ENCODE measurements at regions not wholly inside any gene's neighbourhood (a gene's known extent, or its start where the extent isn't known, plus 50 kb on each side); places are given as distances from the start of the nearest gene placed in this dataset.

- no peaks in the 10 kb centered on the region for H3K4me1 Mint-ChIP-seq (ENCODE audit: low read depth)
- H3K9me3 Mint-ChIP-seq = peaks cover 6% of the 10 kb centered on the region
- H3K27me3 Mint-ChIP-seq (ENCODE audit: low read depth) = peaks cover 9% of the 10 kb centered on the region
- H3K4me3 Mint-ChIP-seq = no peak overlapping the region
- no peak overlapping the region for H3K27ac Mint-ChIP-seq
- H3K36me3 Mint-ChIP-seq (ENCODE audit: low read depth) = peaks cover 3% of the 10 kb centered on the region
Observed at GRCh38 chr2:147109291-147109690, 735.5 kb upstream of the ACVR2A start.

DNA sequence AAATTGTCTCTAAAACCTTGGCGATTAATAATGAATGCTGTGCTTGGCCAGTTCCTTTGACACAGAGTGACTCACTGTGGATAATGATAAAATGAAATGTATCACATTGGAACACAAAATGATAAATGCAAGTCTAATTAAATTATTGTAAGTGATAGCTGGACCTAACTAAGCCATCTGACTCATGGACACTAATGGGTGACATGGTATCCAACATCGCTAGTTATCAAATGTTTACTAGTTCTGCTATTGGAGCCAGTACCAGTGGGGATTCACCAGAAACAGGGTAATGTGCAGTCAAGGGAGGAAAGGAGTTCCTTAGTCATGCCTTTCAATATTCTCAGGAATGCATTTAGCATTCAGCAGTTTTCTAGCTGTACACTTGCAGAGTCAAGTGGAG is 736.3 kb upstream of the ACVR2A start:
- Mint-ChIP-seq H3K36me3 (ENCODE audit: low read depth) (peaks cover 3% of the 10 kb centered on the region), H3K4me1 (ENCODE audit: low read depth) (no peaks in the 10 kb centered on the region), H3K4me3 (no peak overlapping the region), H3K27ac (no peak overlapping the region), H3K27me3 (ENCODE audit: low read depth) (peaks cover 9% of the 10 kb centered on the region), H3K9me3 (peaks cover 6% of the 10 kb centered on the region)

GRCh38 chr2:147101941-147102790 is 742.7 kb upstream of the ACVR2A start:
- peaks cover 3% of the 10 kb centered on the region for H3K36me3 Mint-ChIP-seq (ENCODE audit: low read depth)
- H3K27me3 Mint-ChIP-seq (ENCODE audit: low read depth) = peaks cover under 1% of the 10 kb centered on the region
- no peak overlapping the region for H3K27ac Mint-ChIP-seq
- peaks cover 3% of the 10 kb centered on the region for H3K4me1 Mint-ChIP-seq (ENCODE audit: low read depth)
- H3K4me3 Mint-ChIP-seq = no peak overlapping the region
- peaks cover 14% of the 10 kb centered on the region for H3K9me3 Mint-ChIP-seq

DNA sequence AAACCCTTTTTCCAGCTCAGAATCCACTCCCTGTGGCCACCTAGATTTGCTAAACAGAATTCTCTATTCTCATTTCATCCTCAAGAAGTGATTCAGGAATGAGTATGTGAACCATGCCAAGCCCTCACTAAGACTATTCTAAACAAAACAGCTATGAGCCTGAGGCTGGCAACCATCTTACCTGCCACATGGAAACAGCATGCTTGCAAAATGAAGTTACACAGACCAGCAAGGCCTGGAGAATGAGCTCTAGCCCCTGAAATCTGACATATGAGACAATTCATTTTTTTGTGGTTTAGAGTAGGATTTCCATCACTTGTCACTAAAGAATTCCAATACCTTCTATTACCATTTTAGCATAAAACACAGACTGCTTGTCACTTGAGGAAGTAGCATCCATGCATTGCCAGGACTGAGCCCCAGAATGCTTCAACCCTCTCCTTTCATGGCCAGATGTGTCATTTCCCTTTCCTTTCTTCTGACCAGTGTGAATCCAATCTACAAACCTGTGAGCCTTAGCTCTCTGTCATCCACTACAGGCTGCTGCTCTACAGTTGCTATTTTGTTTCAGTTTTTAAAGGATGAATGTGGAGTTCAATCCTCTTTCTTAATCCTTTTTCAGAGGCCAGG is 744.3 kb upstream of the ACVR2A start:
- Mint-ChIP-seq H3K27me3 (ENCODE audit: low read depth) (no peaks in the 10 kb centered on the region), H3K36me3 (ENCODE audit: low read depth) (peaks cover 3% of the 10 kb centered on the region), H3K27ac (no peak overlapping the region), H3K9me3 (peaks cover 14% of the 10 kb centered on the region), H3K4me3 (no peak overlapping the region), H3K4me1 (ENCODE audit: low read depth) (peaks cover 3% of the 10 kb centered on the region)

- H3K9me3 Mint-ChIP-seq = peaks cover 11% of the 10 kb centered on the region
- H3K36me3 Mint-ChIP-seq (ENCODE audit: low read depth) = peaks cover under 1% of the 10 kb centered on the region
- H3K4me1 Mint-ChIP-seq (ENCODE audit: low read depth) = peaks cover 3% of the 10 kb centered on the region
- no peak overlapping the region for H3K4me3 Mint-ChIP-seq
- H3K27ac Mint-ChIP-seq = no peak overlapping the region
- no peaks in the 10 kb centered on the region for H3K27me3 Mint-ChIP-seq (ENCODE audit: low read depth)
Observed at GRCh38 chr2:147099845-147100244, 745.0 kb upstream of the ACVR2A start.

- Mint-ChIP-seq H3K4me3 (no peak overlapping the region), H3K27ac (no peak overlapping the region)
Observed at GRCh38 chr2:147098940-147099339, 745.9 kb upstream of the ACVR2A start.

DNA sequence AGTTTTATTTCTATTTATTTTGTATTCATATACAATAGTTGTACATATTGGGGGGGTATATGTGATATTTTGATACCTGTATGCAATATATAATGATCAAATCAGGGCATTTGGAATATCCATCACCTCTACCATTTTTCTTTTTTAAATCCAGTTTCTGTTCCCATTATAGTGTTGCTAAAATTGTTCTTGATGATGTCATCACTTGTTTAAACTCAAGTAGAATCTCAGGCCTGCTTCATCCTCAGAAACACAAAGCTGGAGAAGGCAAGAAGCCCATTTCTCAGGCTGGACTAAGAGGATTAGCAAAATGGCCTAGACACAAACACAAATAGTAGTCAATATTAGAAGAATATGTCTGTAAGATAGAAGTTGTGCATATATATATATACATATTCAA is 747.1 kb upstream of the ACVR2A start:
- no peaks in the 10 kb centered on the region for H3K36me3 Mint-ChIP-seq (ENCODE audit: low read depth)
- H3K27me3 Mint-ChIP-seq (ENCODE audit: low read depth) = no peaks in the 10 kb centered on the region
- H3K27ac Mint-ChIP-seq = no peak overlapping the region
- no peak overlapping the region for H3K4me3 Mint-ChIP-seq
- H3K4me1 Mint-ChIP-seq (ENCODE audit: low read depth) = peaks cover 3% of the 10 kb centered on the region
- peaks cover 8% of the 10 kb centered on the region for H3K9me3 Mint-ChIP-seq

More at GRCh38 chr2:147098940-147099339, 745.9 kb upstream of the ACVR2A start:
- H3K36me3 Mint-ChIP-seq (ENCODE audit: low read depth) = no peaks in the 10 kb centered on the region
- peaks cover 11% of the 10 kb centered on the region for H3K9me3 Mint-ChIP-seq
- no peaks in the 10 kb centered on the region for H3K27me3 Mint-ChIP-seq (ENCODE audit: low read depth)
- peaks cover 3% of the 10 kb centered on the region for H3K4me1 Mint-ChIP-seq (ENCODE audit: low read depth)

- no peak overlapping the region for H3K4me3 Mint-ChIP-seq
- H3K9me3 Mint-ChIP-seq = peaks cover 5% of the 10 kb centered on the region
- H3K27ac Mint-ChIP-seq = no peak overlapping the region
- H3K36me3 Mint-ChIP-seq (ENCODE audit: low read depth) = no peaks in the 10 kb centered on the region
- H3K4me1 Mint-ChIP-seq (ENCODE audit: low read depth) = peaks cover 3% of the 10 kb centered on the region
- no peaks in the 10 kb centered on the region for H3K27me3 Mint-ChIP-seq (ENCODE audit: low read depth)
Observed at GRCh38 chr2:147096671-147097070, 748.2 kb upstream of the ACVR2A start.

DNA sequence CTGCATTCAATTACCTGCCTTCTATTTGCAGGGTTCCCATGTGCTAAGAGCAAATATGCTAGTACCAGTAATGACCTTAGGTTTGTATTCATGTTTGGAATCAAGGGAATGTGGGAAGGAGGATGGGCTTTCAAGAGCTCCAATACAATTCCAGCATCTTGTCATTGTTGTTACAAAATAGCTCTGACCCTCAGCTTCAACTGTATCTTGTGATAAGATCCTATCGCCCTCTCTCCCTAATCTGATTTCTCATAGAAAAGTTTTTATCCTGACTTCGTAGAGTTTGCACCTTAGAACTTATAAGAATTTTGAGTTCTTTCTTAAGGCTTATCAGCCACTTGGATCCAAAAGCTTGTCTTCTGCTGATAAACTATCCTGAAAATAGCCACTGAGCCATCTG is 749.5 kb upstream of the ACVR2A start:
- H3K27ac Mint-ChIP-seq = no peak overlapping the region
- no peaks in the 10 kb centered on the region for H3K36me3 Mint-ChIP-seq (ENCODE audit: low read depth)
- no peak overlapping the region for H3K4me3 Mint-ChIP-seq
- no peaks in the 10 kb centered on the region for H3K4me1 Mint-ChIP-seq (ENCODE audit: low read depth)
- no peaks in the 10 kb centered on the region for H3K9me3 Mint-ChIP-seq
- H3K27me3 Mint-ChIP-seq (ENCODE audit: low read depth) = no peaks in the 10 kb centered on the region

DNA sequence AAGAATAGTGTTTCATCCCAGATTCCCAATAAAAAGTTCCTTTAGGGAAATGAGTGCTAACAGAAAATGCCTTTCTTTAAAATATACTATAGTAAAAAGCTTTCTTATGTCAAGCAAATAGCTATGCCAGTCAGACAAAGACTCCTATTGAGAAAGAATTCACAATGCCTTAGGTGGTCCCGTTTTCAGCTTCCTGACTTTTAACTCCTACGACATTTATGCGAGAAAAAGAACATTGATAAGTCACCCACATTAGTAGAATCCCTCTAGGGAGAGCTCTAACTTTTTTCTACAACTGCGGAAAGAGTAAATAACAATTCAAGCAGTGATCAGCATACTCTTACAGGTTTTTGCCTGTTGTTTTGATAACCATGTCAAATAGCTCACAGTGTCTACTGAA is 750.8 kb upstream of the ACVR2A start:
- Mint-ChIP-seq H3K36me3 (ENCODE audit: low read depth) (no peaks in the 10 kb centered on the region), H3K4me1 (ENCODE audit: low read depth) (no peaks in the 10 kb centered on the region), H3K27ac (no peak overlapping the region), H3K27me3 (ENCODE audit: low read depth) (peaks cover 4% of the 10 kb centered on the region), H3K4me3 (no peak overlapping the region), H3K9me3 (no peaks in the 10 kb centered on the region)

GRCh38 chr2:147092266-147092665 is 752.6 kb upstream of the ACVR2A start:
- no peaks in the 10 kb centered on the region for H3K36me3 Mint-ChIP-seq (ENCODE audit: low read depth)
- H3K4me1 Mint-ChIP-seq (ENCODE audit: low read depth) = no peaks in the 10 kb centered on the region
- no peak overlapping the region for H3K27ac Mint-ChIP-seq
- H3K4me3 Mint-ChIP-seq = no peak overlapping the region
- H3K9me3 Mint-ChIP-seq = no peaks in the 10 kb centered on the region
- peaks cover 4% of the 10 kb centered on the region for H3K27me3 Mint-ChIP-seq (ENCODE audit: low read depth)

GRCh38 chr2:147091448-147091847 is 753.4 kb upstream of the ACVR2A start:
- Mint-ChIP-seq H3K4me1 (ENCODE audit: low read depth) (peaks cover 2% of the 10 kb centered on the region), H3K36me3 (ENCODE audit: low read depth) (no peaks in the 10 kb centered on the region), H3K27me3 (ENCODE audit: low read depth) (peaks cover 4% of the 10 kb centered on the region), H3K27ac (no peak overlapping the region), H3K4me3 (no peak overlapping the region), H3K9me3 (no peaks in the 10 kb centered on the region)

- Mint-ChIP-seq H3K4me3 (no peak overlapping the region), H3K27ac (no peak overlapping the region), H3K4me1 (ENCODE audit: low read depth) (peaks cover 2% of the 10 kb centered on the region), H3K9me3 (no peaks in the 10 kb centered on the region), H3K36me3 (ENCODE audit: low read depth) (peaks cover 4% of the 10 kb centered on the region), H3K27me3 (ENCODE audit: low read depth) (peaks cover 12% of the 10 kb centered on the region)
Observed at GRCh38 chr2:147088871-147089270, 756.0 kb upstream of the ACVR2A start.

- Mint-ChIP-seq H3K27me3 (ENCODE audit: low read depth) (peaks cover 12% of the 10 kb centered on the region), H3K4me3 (no peak overlapping the region), H3K36me3 (ENCODE audit: low read depth) (peaks cover 4% of the 10 kb centered on the region), H3K9me3 (no peaks in the 10 kb centered on the region), H3K27ac (no peak overlapping the region), H3K4me1 (ENCODE audit: low read depth) (peaks cover 5% of the 10 kb centered on the region)
Observed at GRCh38 chr2:147086715-147087114, 758.1 kb upstream of the ACVR2A start.

DNA sequence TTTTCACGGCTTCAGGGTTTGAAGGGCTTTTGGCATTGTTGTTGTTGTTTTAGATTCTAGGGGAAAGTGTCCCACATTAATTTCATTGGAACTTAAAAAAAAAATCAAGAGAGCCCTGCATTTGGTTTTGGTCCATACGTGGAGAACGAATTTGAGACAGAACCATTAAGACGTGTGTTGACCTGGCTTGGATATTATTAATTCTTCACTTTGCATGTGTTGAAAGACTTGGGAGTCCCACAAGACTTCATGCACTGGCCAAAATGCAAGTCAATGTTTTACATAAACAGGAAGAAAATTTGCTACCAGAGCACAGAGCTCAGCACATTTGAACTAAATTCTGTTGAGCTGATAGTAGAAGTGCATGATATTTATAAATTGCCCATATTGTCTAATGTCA is 761.2 kb upstream of the ACVR2A start:
- Mint-ChIP-seq H3K36me3 (ENCODE audit: low read depth) (peaks cover 4% of the 10 kb centered on the region), H3K27ac (no peak overlapping the region), H3K9me3 (no peaks in the 10 kb centered on the region)

More for the DNA sequence above, 761.2 kb upstream of the ACVR2A start:
- H3K27me3 Mint-ChIP-seq (ENCODE audit: low read depth) = peaks cover 12% of the 10 kb centered on the region
- peaks cover 5% of the 10 kb centered on the region for H3K4me1 Mint-ChIP-seq (ENCODE audit: low read depth)
- no peak overlapping the region for H3K4me3 Mint-ChIP-seq

Measured in T-helper 1 cell treated with Interleukin-12 subunit alpha and Interleukin-12 subunit beta and Interleukin-4 antibody, amounts not matched to agents 30 μg/mL and 1 μg/mL, for 36 hours (primary cell).